ENCODE measurements at regions not wholly inside any gene's neighbourhood (a gene's known extent, or its start where the extent isn't known, plus 50 kb on each side); places are given as distances from the start of the nearest gene placed in this dataset.

- Histone ChIP-seq H3K4me1 (ENCODE audit: control insufficient read depth, insufficient read depth, low read depth, low read length) (no peaks in the 10 kb centered on the region), H2BK12ac (ENCODE audit: low read length in 2 of 2) (no peak overlapping the region), H3K4me2 (ENCODE audit: low read length, poor library complexity, severe bottlenecking) (peak overlapping the region; percentile 22), H3K27me3 (ENCODE audit: control insufficient read depth in 1 of 2, insufficient read depth in 1 of 2, low read length in 2 of 2) (no peaks in the 10 kb centered on the region), H3K4ac (ENCODE audit: low read depth in 1 of 2, low read length in 2 of 2) (no peak overlapping the region), H2BK15ac (ENCODE audit: low read depth, poor library complexity, severe bottlenecking) (no peak overlapping the region), H3K36me3 (ENCODE audit: control insufficient read depth in 1 of 2, insufficient read depth in 2 of 2, low read depth in 1 of 2, low read length in 2 of 2) (no peaks in the 10 kb centered on the region), H3K9ac (ENCODE audit: low read length) (no peak overlapping the region), H4K8ac (ENCODE audit: low read length) (no peak overlapping the region), H3K27ac (ENCODE audit: low read length, poor library complexity, severe bottlenecking) (peak overlapping the region; percentile 60), H2AFZ (ENCODE audit: low read depth, low read length) (no peak overlapping the region), H3K23ac (ENCODE audit: low read length in 2 of 2) (no peak overlapping the region), H3K18ac (ENCODE audit: low read depth in 1 of 2, low read length in 2 of 2) (no peak overlapping the region), H2BK120ac (ENCODE audit: low read depth, low read length) (no peak overlapping the region), H3K4me3 (ENCODE audit: insufficient read depth in 1 of 2, low read depth in 1 of 2, low read length in 2 of 2) (no peak overlapping the region), H3K9me3 (ENCODE audit: control insufficient read depth, low read length) (no peaks in the 10 kb centered on the region), H4K91ac (ENCODE audit: low read length) (no peak overlapping the region), H2BK5ac (ENCODE audit: low read depth, low read length, poor library complexity, severe bottlenecking) (no peak overlapping the region), H2AK5ac (ENCODE audit: low read length, severe bottlenecking) (no peak overlapping the region), H3K14ac (ENCODE audit: low read length in 2 of 2) (no peak overlapping the region), H3K79me1 (replicated peaks; ENCODE audit: low read length, poor library complexity, severe bottlenecking) (no peaks in the 10 kb centered on the region)
- WGBS = 74% methylated on average over 2 of the region's 2 CpGs
- no peak for DNase-seq
Observed at GRCh38 chr3:95627697-95628096, 1186.7 kb upstream of the EPHA6 start.

GRCh38 chr3:95629802-95630201 is 1184.6 kb upstream of the EPHA6 start:
- 92% methylated on average over 1 of the region's 1 CpG for WGBS
- DNase-seq = no peak

GRCh38 chr3:95645291-95645690 is 1169.1 kb upstream of the EPHA6 start:
- no peak overlapping the region for H2AFZ ChIP-seq (ENCODE audit: low read depth, low read length)
- no peak overlapping the region for H4K91ac ChIP-seq (ENCODE audit: low read length)
- H3K4me3 ChIP-seq (ENCODE audit: insufficient read depth in 1 of 2, low read depth in 1 of 2, low read length in 2 of 2) = no peak overlapping the region
- peaks cover 3% of the 10 kb centered on the region for H3K9me3 ChIP-seq (ENCODE audit: control insufficient read depth, low read length)
- H3K27ac ChIP-seq (ENCODE audit: low read length, poor library complexity, severe bottlenecking) = no peak overlapping the region
- no peak overlapping the region for H2BK12ac ChIP-seq (ENCODE audit: low read length in 2 of 2)
- H3K4ac ChIP-seq (ENCODE audit: low read depth in 1 of 2, low read length in 2 of 2) = no peak overlapping the region
- H2BK15ac ChIP-seq (ENCODE audit: low read depth, poor library complexity, severe bottlenecking) = no peak overlapping the region
- no peaks in the 10 kb centered on the region for H3K36me3 ChIP-seq (ENCODE audit: control insufficient read depth in 1 of 2, insufficient read depth in 2 of 2, low read depth in 1 of 2, low read length in 2 of 2)
- no peaks in the 10 kb centered on the region for H3K4me1 ChIP-seq (ENCODE audit: control insufficient read depth, insufficient read depth, low read depth, low read length)
- no peak overlapping the region for H3K14ac ChIP-seq (ENCODE audit: low read length in 2 of 2)
- no peaks in the 10 kb centered on the region for H3K27me3 ChIP-seq (ENCODE audit: control insufficient read depth in 1 of 2, insufficient read depth in 1 of 2, low read length in 2 of 2)
- no peak overlapping the region for H3K9ac ChIP-seq (ENCODE audit: low read length)
- H3K18ac ChIP-seq (ENCODE audit: low read depth in 1 of 2, low read length in 2 of 2) = no peak overlapping the region
- no peak overlapping the region for H2BK120ac ChIP-seq (ENCODE audit: low read depth, low read length)
- no peak overlapping the region for H3K23ac ChIP-seq (ENCODE audit: low read length in 2 of 2)
- no peak overlapping the region for H2AK5ac ChIP-seq (ENCODE audit: low read length, severe bottlenecking)
- H3K4me2 ChIP-seq (ENCODE audit: low read length, poor library complexity, severe bottlenecking) = no peak overlapping the region
- DNase-seq = no peak
- WGBS = 76% methylated on average over 6 of the region's 6 CpGs
- no peak overlapping the region for H2BK5ac ChIP-seq (ENCODE audit: low read depth, low read length, poor library complexity, severe bottlenecking)
- no peaks in the 10 kb centered on the region for H3K79me1 ChIP-seq (replicated peaks; ENCODE audit: low read length, poor library complexity, severe bottlenecking)
- H4K8ac ChIP-seq (ENCODE audit: low read length) = no peak overlapping the region

More at GRCh38 chr3:95629802-95630201, 1184.6 kb upstream of the EPHA6 start:
- Histone ChIP-seq H2BK5ac (ENCODE audit: low read depth, low read length, poor library complexity, severe bottlenecking) (no peak overlapping the region), H3K9ac (ENCODE audit: low read length) (no peak overlapping the region), H3K79me1 (replicated peaks; ENCODE audit: low read length, poor library complexity, severe bottlenecking) (no peaks in the 10 kb centered on the region), H2BK15ac (ENCODE audit: low read depth, poor library complexity, severe bottlenecking) (no peak overlapping the region), H4K8ac (ENCODE audit: low read length) (no peak overlapping the region), H4K91ac (ENCODE audit: low read length) (no peak overlapping the region), H3K27ac (ENCODE audit: low read length, poor library complexity, severe bottlenecking) (no peak overlapping the region), H3K9me3 (ENCODE audit: control insufficient read depth, low read length) (no peaks in the 10 kb centered on the region), H2BK12ac (ENCODE audit: low read length in 2 of 2) (no peak overlapping the region), H2AK5ac (ENCODE audit: low read length, severe bottlenecking) (no peak overlapping the region), H2BK120ac (ENCODE audit: low read depth, low read length) (no peak overlapping the region), H3K4me1 (ENCODE audit: control insufficient read depth, insufficient read depth, low read depth, low read length) (no peaks in the 10 kb centered on the region), H3K4me2 (ENCODE audit: low read length, poor library complexity, severe bottlenecking) (no peak overlapping the region), H3K36me3 (ENCODE audit: control insufficient read depth in 1 of 2, insufficient read depth in 2 of 2, low read depth in 1 of 2, low read length in 2 of 2) (no peaks in the 10 kb centered on the region), H3K23ac (ENCODE audit: low read length in 2 of 2) (no peak overlapping the region), H3K4me3 (ENCODE audit: insufficient read depth in 1 of 2, low read depth in 1 of 2, low read length in 2 of 2) (no peak overlapping the region), H3K14ac (ENCODE audit: low read length in 2 of 2) (no peak overlapping the region), H2AFZ (ENCODE audit: low read depth, low read length) (no peak overlapping the region), H3K18ac (ENCODE audit: low read depth in 1 of 2, low read length in 2 of 2) (no peak overlapping the region), H3K4ac (ENCODE audit: low read depth in 1 of 2, low read length in 2 of 2) (no peak overlapping the region), H3K27me3 (ENCODE audit: control insufficient read depth in 1 of 2, insufficient read depth in 1 of 2, low read length in 2 of 2) (no peaks in the 10 kb centered on the region)

- Histone ChIP-seq H2BK120ac (ENCODE audit: low read depth, low read length) (no peak overlapping the region), H3K4me1 (ENCODE audit: control insufficient read depth, insufficient read depth, low read depth, low read length) (peaks cover 1% of the 10 kb centered on the region), H2BK5ac (ENCODE audit: low read depth, low read length, poor library complexity, severe bottlenecking) (peak overlapping the region; percentile 91), H4K91ac (ENCODE audit: low read length) (no peak overlapping the region), H3K9ac (ENCODE audit: low read length) (no peak overlapping the region), H2BK12ac (ENCODE audit: low read length in 2 of 2) (no peak overlapping the region), H3K9me3 (ENCODE audit: control insufficient read depth, low read length) (peaks cover 8% of the 10 kb centered on the region), H3K79me1 (replicated peaks; ENCODE audit: low read length, poor library complexity, severe bottlenecking) (no peaks in the 10 kb centered on the region), H3K27ac (ENCODE audit: low read length, poor library complexity, severe bottlenecking) (peak overlapping the region; percentile 85), H3K23ac (ENCODE audit: low read length in 2 of 2) (no peak overlapping the region), H2AK5ac (ENCODE audit: low read length, severe bottlenecking) (peak overlapping the region; percentile 15), H3K4me2 (ENCODE audit: low read length, poor library complexity, severe bottlenecking) (no peak overlapping the region), H3K36me3 (ENCODE audit: control insufficient read depth in 1 of 2, insufficient read depth in 2 of 2, low read depth in 1 of 2, low read length in 2 of 2) (no peaks in the 10 kb centered on the region), H3K4me3 (ENCODE audit: insufficient read depth in 1 of 2, low read depth in 1 of 2, low read length in 2 of 2) (no peak overlapping the region), H4K8ac (ENCODE audit: low read length) (no peak overlapping the region), H2AFZ (ENCODE audit: low read depth, low read length) (no peak overlapping the region), H3K18ac (ENCODE audit: low read depth in 1 of 2, low read length in 2 of 2) (no peak overlapping the region), H3K27me3 (ENCODE audit: control insufficient read depth in 1 of 2, insufficient read depth in 1 of 2, low read length in 2 of 2) (no peaks in the 10 kb centered on the region), H3K14ac (ENCODE audit: low read length in 2 of 2) (no peak overlapping the region), H2BK15ac (ENCODE audit: low read depth, poor library complexity, severe bottlenecking) (no peak overlapping the region), H3K4ac (ENCODE audit: low read depth in 1 of 2, low read length in 2 of 2) (no peak overlapping the region)
- no peak for DNase-seq
- 79% methylated on average over 11 of the region's 13 CpGs for WGBS
Observed at GRCh38 chr3:95654570-95655362, 1159.6 kb upstream of the EPHA6 start.
